ENCODE measurements at regions not wholly inside any gene's neighbourhood (a gene's known extent, or its start where the extent isn't known, plus 50 kb on each side); places are given as distances from the start of the nearest gene placed in this dataset.

DNA sequence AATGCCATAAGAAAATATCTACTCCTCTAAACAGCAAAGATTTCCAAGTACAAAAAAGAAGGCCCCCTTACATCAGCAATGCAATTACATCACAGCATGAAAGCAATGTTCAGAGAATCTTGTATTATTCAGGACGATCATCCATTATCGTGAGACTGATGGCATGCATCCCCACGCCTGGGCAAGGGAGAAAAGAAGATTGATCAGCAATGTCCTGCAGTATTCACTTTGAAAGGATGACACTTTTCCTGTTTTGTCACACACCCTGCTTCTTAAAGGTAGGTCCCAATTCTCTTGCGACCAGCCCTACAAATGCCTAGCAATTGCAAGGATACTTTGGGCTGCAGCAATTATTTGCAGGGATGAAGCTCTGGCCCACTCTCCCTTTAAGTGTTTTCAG, 108.7 kb downstream of the TOMM20 start:
- TF ChIP-seq, protein P1, sequence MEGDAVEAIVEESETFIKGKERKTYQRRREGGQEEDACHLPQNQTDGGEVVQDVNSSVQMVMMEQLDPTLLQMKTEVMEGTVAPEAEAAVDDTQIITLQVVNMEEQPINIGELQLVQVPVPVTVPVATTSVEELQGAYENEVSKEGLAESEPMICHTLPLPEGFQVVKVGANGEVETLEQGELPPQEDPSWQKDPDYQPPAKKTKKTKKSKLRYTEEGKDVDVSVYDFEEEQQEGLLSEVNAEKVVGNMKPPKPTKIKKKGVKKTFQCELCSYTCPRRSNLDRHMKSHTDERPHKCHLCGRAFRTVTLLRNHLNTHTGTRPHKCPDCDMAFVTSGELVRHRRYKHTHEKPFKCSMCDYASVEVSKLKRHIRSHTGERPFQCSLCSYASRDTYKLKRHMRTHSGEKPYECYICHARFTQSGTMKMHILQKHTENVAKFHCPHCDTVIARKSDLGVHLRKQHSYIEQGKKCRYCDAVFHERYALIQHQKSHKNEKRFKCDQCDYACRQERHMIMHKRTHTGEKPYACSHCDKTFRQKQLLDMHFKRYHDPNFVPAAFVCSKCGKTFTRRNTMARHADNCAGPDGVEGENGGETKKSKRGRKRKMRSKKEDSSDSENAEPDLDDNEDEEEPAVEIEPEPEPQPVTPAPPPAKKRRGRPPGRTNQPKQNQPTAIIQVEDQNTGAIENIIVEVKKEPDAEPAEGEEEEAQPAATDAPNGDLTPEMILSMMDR (IDR thresholded peaks at IDR 0.05), result no peak
- no peak for TF ChIP-seq POLR2A (IDR thresholded peaks at IDR 0.05)

Data from breast epithelium (tissue), 3 donors.